ENCODE measurements at regions not wholly inside any gene's neighbourhood (a gene's known extent, or its start where the extent isn't known, plus 50 kb on each side); places are given as distances from the start of the nearest gene placed in this dataset.
A peak's percentile ranks its signal among the peaks of the same experiment; 100 is the strongest.

- no peak for DNase-seq
Observed at GRCh38 chr1:78369546-78369945, 121.2 kb upstream of the PTGFR start.

- no peak for DNase-seq
Observed at GRCh38 chr1:78370356-78370755, 120.4 kb upstream of the PTGFR start.

- no peak for DNase-seq
Observed at GRCh38 chr1:78370779-78371482, 119.8 kb upstream of the PTGFR start.

- DNase-seq = no peak
Observed at GRCh38 chr1:78373676-78374075, 117.1 kb upstream of the PTGFR start.

- DNase-seq = peak; percentile 47
Observed at GRCh38 chr1:78375996-78376395, 114.8 kb upstream of the PTGFR start.

GRCh38 chr1:78377356-78377928, 113.3 kb upstream of the PTGFR start:
- no peak for DNase-seq

GRCh38 chr1:78383923-78384322, 106.9 kb upstream of the PTGFR start:
- no peak for DNase-seq

- no peak for DNase-seq
Observed at GRCh38 chr1:78385744-78386462, 104.9 kb upstream of the PTGFR start.

GRCh38 chr1:78387201-78387600, 103.6 kb upstream of the PTGFR start:
- DNase-seq = no peak

- no peak for DNase-seq
Observed at GRCh38 chr1:78387871-78388270, 102.9 kb upstream of the PTGFR start.

GRCh38 chr1:78388275-78388674, 102.5 kb upstream of the PTGFR start:
- DNase-seq = no peak

GRCh38 chr1:78401148-78401547, 89.6 kb upstream of the PTGFR start:
- no peak for DNase-seq

GRCh38 chr1:78408192-78408591, 82.6 kb upstream of the PTGFR start:
- peak; percentile 60 for DNase-seq

- peak; percentile 28 for DNase-seq
Observed at GRCh38 chr1:78408810-78409209, 82.0 kb upstream of the PTGFR start.

GRCh38 chr1:78410643-78411042, 80.1 kb upstream of the PTGFR start:
- DNase-seq = no peak

GRCh38 chr1:78411707-78412106, 79.1 kb upstream of the PTGFR start:
- DNase-seq = no peak

- no peak for DNase-seq
Observed at GRCh38 chr1:78415165-78415564, 75.6 kb upstream of the PTGFR start.

- DNase-seq = no peak
Observed at GRCh38 chr1:78419309-78419708, 71.5 kb upstream of the PTGFR start.

GRCh38 chr1:78420181-78420580, 70.6 kb upstream of the PTGFR start:
- no peak for DNase-seq

GRCh38 chr1:78420688-78421087, 70.1 kb upstream of the PTGFR start:
- DNase-seq = no peak

- no peak for DNase-seq
Observed at GRCh38 chr1:78424720-78425119, 66.1 kb upstream of the PTGFR start.

- no peak for DNase-seq
Observed at GRCh38 chr1:78426408-78426807, 64.4 kb upstream of the PTGFR start.

GRCh38 chr1:78427506-78427905, 63.3 kb upstream of the PTGFR start:
- DNase-seq = no peak

- DNase-seq = no peak
Observed at GRCh38 chr1:78432016-78432415, 58.8 kb upstream of the PTGFR start.

Data from femur (tissue), 1 donor.